ENCODE measurements at regions not wholly inside any gene's neighbourhood (a gene's known extent, or its start where the extent isn't known, plus 50 kb on each side); places are given as distances from the start of the nearest gene placed in this dataset.
"Not testable (repeated sequence)": the region's sequence is repeated elsewhere in the genome, so short reads cannot be mapped to it uniquely, and the experiment has no call there.

DNA sequence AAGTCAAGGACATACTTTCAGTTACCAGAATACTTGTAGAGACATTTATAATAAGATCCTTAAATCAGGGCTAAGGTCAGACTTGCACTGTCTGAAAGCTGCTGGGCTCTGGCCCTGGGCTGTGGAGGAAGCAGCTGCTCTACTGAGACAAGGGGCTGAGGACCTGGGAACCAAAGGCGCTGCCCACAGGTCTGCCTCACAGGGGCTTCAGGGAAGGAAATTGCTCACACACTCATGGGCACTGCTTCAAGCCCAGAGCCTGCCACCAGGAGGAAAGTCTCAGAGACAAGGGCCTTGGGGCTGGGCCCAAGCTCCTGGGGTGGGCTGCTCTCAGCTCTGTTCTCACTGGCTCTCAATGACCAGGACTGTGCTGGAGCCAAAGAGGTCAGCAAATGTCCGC, 614.1 kb downstream of the RPIA start:
- not testable (repeated sequence) for DNase-seq (ENCODE audit: low spot score)

DNA sequence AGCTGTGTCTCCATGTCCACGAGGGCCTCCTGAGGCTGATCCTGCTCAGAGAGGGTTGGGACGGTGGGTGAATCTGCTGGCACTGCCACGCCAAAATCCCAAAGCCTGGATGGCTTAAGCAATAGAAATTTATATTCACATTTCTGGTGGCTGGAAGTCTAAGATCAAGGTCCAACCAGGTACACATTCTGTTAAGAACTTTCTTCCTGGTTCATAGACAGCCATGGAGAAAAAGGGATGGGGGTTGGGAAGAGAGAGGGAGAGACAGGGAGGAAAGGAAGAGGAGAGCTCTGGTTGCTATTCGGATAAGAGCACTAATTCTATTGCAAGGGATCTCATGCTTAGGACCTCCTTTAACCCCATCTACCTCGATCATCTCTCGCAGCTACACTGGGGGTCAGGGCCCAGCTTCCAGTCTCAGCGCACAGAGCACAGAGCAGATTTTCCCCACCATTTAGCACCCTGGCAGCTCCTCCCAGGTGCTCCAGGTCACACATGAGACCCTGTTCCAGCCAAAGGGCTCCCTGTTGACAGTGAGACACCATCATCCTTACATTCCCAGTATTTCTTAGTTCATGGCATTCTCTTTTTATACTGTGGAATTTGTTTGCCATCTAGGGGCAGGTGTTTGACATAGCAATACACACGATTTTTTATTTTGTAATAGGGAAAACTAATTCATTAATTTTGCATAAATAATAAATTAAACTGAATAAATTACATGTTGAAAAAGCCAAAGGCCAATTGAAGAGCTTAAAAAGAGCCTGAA, 615.6 kb downstream of the RPIA start:
- DNase-seq (ENCODE audit: low spot score) = not testable (repeated sequence)

DNA sequence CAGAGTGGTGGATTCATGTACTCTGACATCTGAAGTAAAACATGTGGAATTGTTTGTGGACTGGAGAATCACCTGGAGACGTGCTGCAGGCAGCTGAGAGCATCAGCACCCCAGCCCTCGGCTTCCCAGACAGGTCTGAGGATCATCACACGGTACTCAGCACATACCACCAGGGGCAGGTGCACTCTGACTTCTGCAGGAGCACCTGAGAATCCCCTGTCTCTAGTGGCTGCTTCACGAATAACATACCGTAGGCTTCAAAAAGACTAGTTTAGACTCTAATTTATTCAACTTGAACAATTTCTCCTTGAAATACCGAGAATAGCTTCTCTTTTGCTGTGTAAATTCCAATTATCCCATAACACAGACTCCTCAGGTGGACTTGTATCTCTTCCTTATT, 627.5 kb downstream of the RPIA start:
- not testable (repeated sequence) for DNase-seq (ENCODE audit: low spot score)

DNA sequence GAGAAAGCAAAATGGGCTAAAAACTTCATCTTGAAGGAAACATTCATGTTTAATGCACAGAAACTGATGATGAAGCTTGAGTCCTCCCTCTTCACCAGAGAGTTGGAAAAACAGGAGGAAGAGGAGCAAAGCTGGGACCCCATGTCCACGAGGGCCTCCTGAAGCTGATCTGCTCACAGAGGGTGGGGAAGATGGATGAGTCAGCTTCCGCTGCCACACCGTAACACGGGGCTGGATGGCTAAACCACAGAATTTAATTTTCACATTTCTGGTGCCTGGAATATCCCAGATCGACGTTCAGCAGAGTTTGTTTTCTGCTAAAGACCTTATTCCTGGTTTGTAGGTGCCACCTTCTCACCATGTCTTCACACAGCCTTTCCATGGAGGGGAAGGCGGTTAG, 634.4 kb downstream of the RPIA start:
- not testable (repeated sequence) for DNase-seq (ENCODE audit: low spot score)

DNA sequence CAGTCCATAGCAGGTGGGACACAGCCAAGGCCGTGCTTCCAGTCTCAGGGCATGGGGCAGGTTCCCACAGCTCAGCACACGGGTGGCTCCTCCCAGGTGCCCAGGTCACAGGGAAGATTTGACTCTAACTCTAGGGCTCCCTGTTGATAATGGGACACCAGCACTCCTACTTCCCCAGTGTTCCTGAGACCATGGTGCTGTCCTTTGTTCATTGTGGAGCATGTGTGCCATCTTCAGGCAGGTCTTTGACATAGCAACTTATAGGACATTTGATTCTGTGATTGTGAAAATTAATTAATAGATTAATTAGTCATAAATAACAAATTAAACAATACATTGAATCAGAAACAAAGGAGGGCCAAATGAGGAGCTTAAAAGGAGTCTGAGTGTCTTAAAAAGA, 635.0 kb downstream of the RPIA start:
- DNase-seq (ENCODE audit: low spot score) = not testable (repeated sequence)

DNA sequence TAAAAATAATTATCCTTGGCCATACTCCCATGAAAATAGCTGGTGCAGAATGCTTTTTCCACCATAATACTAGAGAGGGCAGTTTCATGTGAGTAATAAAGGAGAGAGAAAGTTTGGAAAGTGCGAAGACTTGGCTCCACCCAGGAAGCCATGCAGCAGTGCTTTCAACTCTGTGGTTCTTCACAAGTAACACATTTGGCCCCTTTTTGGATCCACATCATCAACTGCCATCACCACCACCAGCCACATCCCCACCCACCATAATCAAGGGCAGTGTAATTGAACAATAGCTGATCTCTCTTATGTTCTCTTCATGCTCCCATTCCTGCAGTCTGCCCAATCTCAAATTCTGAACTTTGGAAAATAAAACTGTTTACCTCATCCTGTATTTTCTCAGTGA, 637.3 kb downstream of the RPIA start:
- DNase-seq (ENCODE audit: low spot score) = not testable (repeated sequence)

All from hepatic stellate cell (primary cell).